VCaP (cell line): ENCODE measurements at regions not wholly inside any gene's neighbourhood (a gene's known extent, or its start where the extent isn't known, plus 50 kb on each side); places are given as distances from the start of the nearest gene placed in this dataset.
A peak's percentile ranks its signal among the peaks of the same experiment; 100 is the strongest.

ENCODE experiments used
- H3K27ac ChIP-seq: fragments of 450-650 bp; 2 replicates; pipeline ENCODE4 v1.5.1; 2017
- TF ChIP-seq, protein P1 (sequence below): fragments of 450-650 bp; conservative IDR thresholded peaks from 2 replicates; pipeline ENCODE4 v1.5.1; 2017; ENCODE audit warnings: mild to moderate bottlenecking, moderate library complexity

DNA sequence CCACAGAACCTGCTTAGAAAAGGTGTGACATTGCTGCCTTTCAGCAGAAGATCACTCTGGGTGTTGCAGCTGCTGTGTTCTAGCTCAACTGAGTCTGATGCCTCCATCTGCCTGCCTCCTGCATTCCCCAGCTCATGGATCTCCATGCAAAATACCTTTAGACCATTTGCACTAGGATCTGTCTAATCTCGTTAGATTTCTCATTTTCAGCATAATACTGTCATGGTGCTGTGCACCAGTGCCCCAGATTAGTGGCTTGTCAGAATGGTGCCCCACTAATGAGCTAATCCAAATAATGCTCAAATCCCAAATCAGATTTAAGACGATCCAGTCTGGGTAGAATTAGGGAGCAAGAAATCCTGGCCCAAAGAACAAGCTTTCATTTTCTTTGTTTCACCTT, 284.4 kb upstream of the PARD3B start:
- H3K27ac ChIP-seq: no peak overlapping the region
- TF ChIP-seq, protein P1, sequence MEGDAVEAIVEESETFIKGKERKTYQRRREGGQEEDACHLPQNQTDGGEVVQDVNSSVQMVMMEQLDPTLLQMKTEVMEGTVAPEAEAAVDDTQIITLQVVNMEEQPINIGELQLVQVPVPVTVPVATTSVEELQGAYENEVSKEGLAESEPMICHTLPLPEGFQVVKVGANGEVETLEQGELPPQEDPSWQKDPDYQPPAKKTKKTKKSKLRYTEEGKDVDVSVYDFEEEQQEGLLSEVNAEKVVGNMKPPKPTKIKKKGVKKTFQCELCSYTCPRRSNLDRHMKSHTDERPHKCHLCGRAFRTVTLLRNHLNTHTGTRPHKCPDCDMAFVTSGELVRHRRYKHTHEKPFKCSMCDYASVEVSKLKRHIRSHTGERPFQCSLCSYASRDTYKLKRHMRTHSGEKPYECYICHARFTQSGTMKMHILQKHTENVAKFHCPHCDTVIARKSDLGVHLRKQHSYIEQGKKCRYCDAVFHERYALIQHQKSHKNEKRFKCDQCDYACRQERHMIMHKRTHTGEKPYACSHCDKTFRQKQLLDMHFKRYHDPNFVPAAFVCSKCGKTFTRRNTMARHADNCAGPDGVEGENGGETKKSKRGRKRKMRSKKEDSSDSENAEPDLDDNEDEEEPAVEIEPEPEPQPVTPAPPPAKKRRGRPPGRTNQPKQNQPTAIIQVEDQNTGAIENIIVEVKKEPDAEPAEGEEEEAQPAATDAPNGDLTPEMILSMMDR: no peak

DNA sequence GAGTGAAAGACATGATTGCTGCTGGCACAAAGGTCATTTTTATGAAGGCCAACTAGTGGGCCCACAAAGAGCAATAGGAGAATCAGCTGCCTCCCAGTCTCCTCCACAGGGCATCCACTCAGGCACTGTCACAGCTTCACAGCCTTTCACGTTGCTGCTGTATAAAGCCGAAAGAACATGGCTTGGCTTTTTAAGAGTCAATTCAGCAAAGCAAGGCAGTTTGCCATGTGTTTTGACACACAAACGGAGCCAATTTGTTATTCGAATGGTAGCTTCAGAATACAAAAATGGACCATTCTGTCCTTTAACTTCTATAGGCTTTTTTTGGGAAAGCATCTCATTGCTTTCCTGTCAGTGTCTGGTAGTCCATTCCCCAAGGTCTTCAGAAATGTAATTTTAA, 283.4 kb upstream of the PARD3B start:
- H3K27ac ChIP-seq: no peak overlapping the region
- TF ChIP-seq, protein P1: no peak

DNA sequence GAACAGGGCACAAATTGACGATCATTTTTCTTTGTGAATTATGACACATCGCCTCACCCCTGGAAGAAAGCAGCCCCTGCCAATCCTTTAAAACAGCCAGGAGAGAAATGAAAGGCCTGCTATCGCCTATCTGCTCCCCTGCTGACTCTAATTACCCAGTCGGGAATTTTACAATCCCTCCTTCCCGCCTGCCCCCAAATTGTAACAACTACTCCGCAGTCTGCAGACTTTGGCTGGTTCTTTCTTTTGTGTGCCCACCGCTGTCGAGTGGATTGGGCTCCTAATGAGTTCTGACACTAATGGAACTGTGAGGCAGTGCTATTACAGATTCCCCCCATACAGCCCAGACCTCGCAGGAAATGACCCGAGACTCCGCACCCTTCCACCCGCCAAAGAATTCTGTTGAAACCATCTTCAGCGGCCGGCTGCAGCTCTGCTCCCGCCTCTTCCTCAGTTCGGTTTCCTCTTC, 281.2 kb upstream of the PARD3B start:
- H3K27ac ChIP-seq: no peak overlapping the region
- TF ChIP-seq, protein P1: no peak

DNA sequence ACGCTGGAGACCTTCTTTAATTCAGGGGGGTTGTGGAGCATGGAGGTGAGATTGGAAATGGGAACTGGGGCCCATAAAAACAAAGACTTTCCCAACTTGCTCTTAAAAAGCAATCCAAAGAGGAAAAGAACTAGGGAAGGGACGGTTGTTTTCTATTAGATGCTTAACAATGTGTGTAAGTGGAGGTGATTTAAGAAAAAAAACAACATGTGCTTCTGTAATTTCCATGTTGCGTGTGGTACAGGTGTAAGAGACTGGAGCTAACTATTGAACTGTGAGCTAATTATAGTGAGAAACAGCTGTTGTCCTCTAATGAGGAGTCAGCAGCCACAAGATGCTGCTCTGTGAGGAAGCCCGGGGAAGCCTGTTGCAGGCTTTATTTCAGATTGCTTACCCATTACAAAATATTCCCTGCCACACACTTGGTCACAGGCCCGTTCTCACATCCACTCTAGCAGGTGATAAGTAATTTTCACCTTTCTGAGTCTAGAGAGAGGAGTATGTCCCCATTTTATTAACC, 280.6 kb upstream of the PARD3B start:
- TF ChIP-seq, protein P1: no peak
- no peak overlapping the region for H3K27ac ChIP-seq

DNA sequence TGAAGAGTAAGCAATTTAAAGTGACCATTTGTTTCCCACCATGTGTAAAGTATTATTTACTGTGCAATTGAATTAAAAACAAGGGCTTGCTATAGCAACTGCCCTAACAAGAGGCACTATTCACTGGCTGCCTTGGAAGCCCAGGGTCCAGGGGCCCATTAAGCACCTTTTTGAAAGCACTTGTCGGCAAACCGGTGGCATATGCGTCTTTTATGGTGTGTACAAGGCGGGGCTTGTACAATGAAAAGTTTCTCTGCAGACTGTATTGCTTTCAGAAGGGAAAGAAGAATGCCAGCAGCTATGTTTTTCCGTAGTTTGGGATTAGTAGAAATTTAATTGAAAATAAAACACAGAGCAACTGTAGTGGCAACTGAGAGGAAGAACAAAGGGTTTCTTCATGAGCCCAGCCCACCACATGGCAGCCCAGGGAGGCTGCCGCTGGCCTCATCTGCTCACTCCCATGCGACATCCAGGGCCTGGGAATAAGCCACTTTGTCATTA, 279.5 kb upstream of the PARD3B start:
- H3K27ac ChIP-seq: no peak overlapping the region
- TF ChIP-seq, protein P1: no peak

DNA sequence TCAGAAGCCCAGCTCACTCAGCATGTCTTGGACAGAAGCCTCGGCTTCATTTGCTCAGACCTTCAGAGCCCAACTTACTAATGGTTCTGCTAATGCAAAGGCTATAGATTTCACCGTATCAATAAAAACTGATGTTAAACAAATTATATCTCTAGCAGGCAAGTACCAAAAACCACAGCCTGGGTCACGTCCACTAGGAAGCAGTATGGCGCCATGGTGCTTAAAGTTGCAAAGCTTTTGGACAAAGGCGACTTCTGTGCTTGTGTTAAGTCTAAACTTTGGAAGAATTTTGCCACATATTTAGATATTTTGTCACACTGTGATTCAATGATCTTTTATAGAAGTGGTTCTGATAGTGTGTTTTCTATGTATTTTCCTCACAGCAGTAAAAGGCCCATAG, 276.8 kb upstream of the PARD3B start:
- TF ChIP-seq, protein P1: peak; percentile 12; the same call in 1 of the 2 replicates
- H3K27ac ChIP-seq: no peak overlapping the region

DNA sequence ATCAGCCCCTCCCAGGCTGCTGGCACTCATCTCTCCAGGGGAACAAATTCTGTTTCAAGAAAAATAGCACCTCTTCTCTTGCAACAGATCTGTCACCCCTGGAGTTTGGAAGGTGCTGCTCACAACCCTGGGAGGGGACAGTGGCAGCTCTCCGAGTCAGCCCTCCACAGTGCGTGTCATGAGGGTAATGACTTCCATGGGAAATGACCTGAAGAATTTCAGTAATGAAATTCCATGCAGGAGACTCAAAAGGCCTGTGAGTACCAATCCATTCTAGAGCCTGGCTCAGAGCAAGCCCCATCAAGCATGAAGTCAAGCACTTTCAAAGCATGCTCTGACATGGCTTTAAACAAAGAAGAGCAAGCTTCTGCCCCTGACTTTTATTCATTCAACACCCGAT, 276.3 kb upstream of the PARD3B start:
- TF ChIP-seq, protein P1: no peak
- no peak overlapping the region for H3K27ac ChIP-seq
